Mesothelial cell of epicardium (in vitro differentiated cells): ENCODE measurements at regions not wholly inside any gene's neighbourhood (a gene's known extent, or its start where the extent isn't known, plus 50 kb on each side); places are given as distances from the start of the nearest gene placed in this dataset.

Experiments used
- DNase-seq, 2 experiments: peaks; one replicate each; pipeline ENCODE4 v3.0.0; 2021; ENCODE audit warnings: low spot score in 2 of 2; ENCODE audit not compliant: unreplicated experiment in 2 of 2
- H3K27ac Mint-ChIP-seq: 2 replicates; pipeline ENCODE4 v1.8.0; 2021; ENCODE audit warnings: mixed read lengths
- H3K27me3 Mint-ChIP-seq: 2 replicates; pipeline ENCODE4 v1.8.0; 2021; ENCODE audit warnings: low read depth, mixed read lengths
- H3K36me3 Mint-ChIP-seq: 2 replicates; pipeline ENCODE4 v1.8.0; 2021; ENCODE audit warnings: mixed read lengths
- H3K4me1 Mint-ChIP-seq: 2 replicates; pipeline ENCODE4 v1.8.0; 2021; ENCODE audit warnings: mixed read lengths
- H3K4me3 Mint-ChIP-seq: 2 replicates; pipeline ENCODE4 v1.8.0; 2021; ENCODE audit warnings: mild to moderate bottlenecking, moderate library complexity, mixed read lengths
- H3K9me3 Mint-ChIP-seq: 2 replicates; pipeline ENCODE4 v1.8.0; 2021; ENCODE audit warnings: mixed read lengths
- CTCF ChIP-seq: fragments of 200-600 bp; sonication (generic); IDR thresholded peaks from one replicate; pipeline ENCODE4 v1.5.0; 2021; ENCODE audit warnings: antibody characterized with exemption; ENCODE audit not compliant: unreplicated experiment

- H3K27me3 Mint-ChIP-seq, result peaks cover 3% of the 10 kb centered on the region
- no peak for DNase-seq
- H3K27ac Mint-ChIP-seq, result no peak overlapping the region
- peaks cover 37% of the 10 kb centered on the region for H3K9me3 Mint-ChIP-seq
- H3K4me3 Mint-ChIP-seq, result no peak overlapping the region
- H3K36me3 Mint-ChIP-seq, result peaks cover 3% of the 10 kb centered on the region
- no peaks in the 10 kb centered on the region for H3K4me1 Mint-ChIP-seq
- TF ChIP-seq CTCF, result no peak
Observed at GRCh38 chr12:40577834-40578233, 114.4 kb upstream of the CNTN1 start.

GRCh38 chr12:40579687-40580086, 112.6 kb upstream of the CNTN1 start:
- Mint-ChIP-seq H3K36me3 (peaks cover 3% of the 10 kb centered on the region), H3K4me1 (no peaks in the 10 kb centered on the region), H3K27me3 (no peaks in the 10 kb centered on the region), H3K9me3 (peaks cover 40% of the 10 kb centered on the region), H3K4me3 (no peak overlapping the region), H3K27ac (no peak overlapping the region)
- DNase-seq, result no peak
- no peak for TF ChIP-seq CTCF

GRCh38 chr12:40580346-40580745, 111.9 kb upstream of the CNTN1 start:
- Mint-ChIP-seq H3K4me1 (no peaks in the 10 kb centered on the region), H3K36me3 (peaks cover 3% of the 10 kb centered on the region), H3K27ac (no peak overlapping the region), H3K27me3 (no peaks in the 10 kb centered on the region), H3K9me3 (peaks cover 40% of the 10 kb centered on the region), H3K4me3 (no peak overlapping the region)
- no peak for DNase-seq
- TF ChIP-seq CTCF, result no peak

GRCh38 chr12:40581889-40582288, 110.3 kb upstream of the CNTN1 start:
- H3K27me3 Mint-ChIP-seq, result no peaks in the 10 kb centered on the region
- H3K4me3 Mint-ChIP-seq, result no peak overlapping the region
- H3K27ac Mint-ChIP-seq, result no peak overlapping the region
- H3K4me1 Mint-ChIP-seq, result no peaks in the 10 kb centered on the region
- H3K9me3 Mint-ChIP-seq, result peaks cover 40% of the 10 kb centered on the region
- TF ChIP-seq CTCF, result no peak
- peaks cover 3% of the 10 kb centered on the region for H3K36me3 Mint-ChIP-seq
- DNase-seq, result no peak

- no peaks in the 10 kb centered on the region for H3K4me1 Mint-ChIP-seq
- no peaks in the 10 kb centered on the region for H3K27me3 Mint-ChIP-seq
- no peak overlapping the region for H3K4me3 Mint-ChIP-seq
- H3K36me3 Mint-ChIP-seq, result peaks cover 3% of the 10 kb centered on the region
- peaks cover 40% of the 10 kb centered on the region for H3K9me3 Mint-ChIP-seq
- H3K27ac Mint-ChIP-seq, result no peak overlapping the region
- no peak for TF ChIP-seq CTCF
- no peak for DNase-seq
Observed at GRCh38 chr12:40583743-40584142, 108.5 kb upstream of the CNTN1 start.

- H3K27me3 Mint-ChIP-seq, result no peaks in the 10 kb centered on the region
- no peak overlapping the region for H3K4me3 Mint-ChIP-seq
- H3K4me1 Mint-ChIP-seq, result no peaks in the 10 kb centered on the region
- no peak for TF ChIP-seq CTCF
- no peak overlapping the region for H3K27ac Mint-ChIP-seq
- H3K9me3 Mint-ChIP-seq, result peaks cover 45% of the 10 kb centered on the region
- no peak for DNase-seq
- H3K36me3 Mint-ChIP-seq, result peaks cover 7% of the 10 kb centered on the region
Observed at GRCh38 chr12:40584763-40585162, 107.5 kb upstream of the CNTN1 start.
